Pulmonary artery endothelial cell (primary cell): ENCODE measurements at regions not wholly inside any gene's neighbourhood (a gene's known extent, or its start where the extent isn't known, plus 50 kb on each side); places are given as distances from the start of the nearest gene placed in this dataset.

Source experiments
- DNase-seq: peaks from one replicate; pipeline ENCODE4 v3.0.0-alpha.2; 2011; ENCODE audit warnings: low read depth, low spot score

DNA sequence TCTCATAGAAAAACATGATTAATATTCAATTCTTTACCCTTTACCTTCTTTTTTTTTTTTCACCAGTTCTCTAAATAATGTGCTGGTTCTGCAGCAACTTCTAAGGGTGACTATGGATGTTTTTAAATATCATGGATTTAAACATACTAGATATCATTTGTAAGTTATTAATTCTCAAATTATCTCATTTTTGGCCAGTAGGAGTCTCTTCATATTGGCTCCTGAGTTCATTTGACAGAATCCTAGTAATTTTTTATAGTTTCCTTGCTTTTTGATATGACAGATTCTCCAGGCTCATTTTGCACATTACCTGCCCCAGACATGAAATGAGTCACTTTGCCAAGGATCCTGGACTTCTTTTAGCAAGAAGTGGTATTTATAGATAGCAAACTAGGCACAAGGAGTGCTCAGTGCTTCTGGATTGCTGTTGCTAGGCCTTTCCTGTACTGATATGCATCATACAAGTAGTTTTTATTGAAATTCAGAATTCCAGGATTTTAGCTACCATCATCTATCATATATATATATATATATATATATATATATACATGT lies 201.3 kb upstream of the IL12B start:
- DNase-seq = no peak

DNA sequence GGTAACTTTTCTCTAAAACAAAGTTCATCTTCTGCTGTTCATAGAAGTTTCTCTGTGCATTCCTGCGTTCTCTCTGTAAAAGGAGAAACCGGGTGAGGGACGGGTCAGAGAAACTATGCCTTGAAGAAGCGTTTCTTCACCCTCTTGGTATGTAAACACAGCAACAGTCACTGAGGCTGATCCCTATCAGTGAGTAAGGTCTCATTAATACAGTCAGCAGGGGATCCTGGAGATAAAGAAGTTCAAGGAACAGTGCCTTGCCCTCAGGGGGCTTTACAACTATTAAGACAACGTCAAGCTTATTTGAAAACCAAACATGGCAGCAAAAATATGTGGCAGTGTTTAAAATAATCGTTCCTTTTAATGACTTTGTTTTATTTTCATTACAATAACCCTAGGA lies 202.9 kb upstream of the IL12B start:
- DNase-seq = no peak

DNA sequence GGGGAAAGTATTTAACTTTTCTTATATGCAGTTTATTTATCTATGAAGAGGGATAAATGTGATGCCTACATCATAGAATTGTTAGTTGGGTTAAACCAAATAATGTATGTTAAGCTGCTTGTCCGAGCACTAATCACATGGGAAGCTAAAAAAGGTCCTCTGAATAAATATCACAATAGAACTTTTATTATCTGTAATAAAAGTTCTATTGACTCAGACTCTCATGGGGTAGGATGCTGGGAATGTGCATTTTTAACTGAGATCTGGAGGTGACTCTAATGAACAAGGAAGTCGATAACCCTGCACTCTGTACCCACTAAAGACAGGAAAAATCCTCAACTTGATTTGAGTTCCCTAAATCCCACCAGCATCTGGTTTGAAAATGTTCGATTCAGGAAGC lies 205.9 kb upstream of the IL12B start:
- no peak for DNase-seq

DNA sequence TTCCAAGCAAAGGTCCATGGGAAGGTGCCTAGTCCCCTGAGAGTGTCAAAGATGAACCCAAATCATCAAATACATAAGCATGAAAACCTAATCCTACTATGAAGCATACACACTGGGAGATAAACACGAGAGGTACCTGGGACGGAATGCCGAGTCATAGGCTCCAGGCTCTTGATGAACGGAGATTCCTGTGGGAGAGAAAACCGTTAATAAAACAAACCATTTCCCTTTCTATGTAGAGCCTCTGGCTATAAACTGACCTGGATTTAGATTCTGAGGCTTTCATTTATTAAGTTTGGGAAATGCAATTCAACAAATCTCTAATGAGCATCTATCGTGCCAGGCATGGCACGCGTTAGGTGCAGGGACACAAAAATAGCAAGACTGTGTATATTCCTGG lies 206.4 kb upstream of the IL12B start:
- no peak for DNase-seq

DNA sequence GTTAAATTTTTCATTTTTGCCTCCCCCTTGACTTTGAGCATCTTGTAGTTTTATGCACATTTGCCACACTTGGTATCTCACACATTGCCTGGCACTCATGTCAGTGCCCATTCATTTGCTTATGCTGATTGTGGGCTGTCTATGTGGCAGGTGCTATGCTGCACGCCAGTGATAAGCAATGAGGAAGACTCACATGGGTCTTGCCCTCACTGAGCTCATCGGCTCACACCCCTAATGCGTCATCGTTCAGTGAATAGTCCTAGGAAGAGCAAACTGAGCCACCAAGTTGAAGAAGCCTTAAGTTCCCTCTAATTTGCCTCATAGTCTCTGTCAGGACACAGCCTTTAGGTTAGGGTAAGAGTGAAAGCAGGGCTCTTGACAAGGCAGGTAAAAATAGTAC lies 209.4 kb upstream of the IL12B start:
- DNase-seq = no peak

DNA sequence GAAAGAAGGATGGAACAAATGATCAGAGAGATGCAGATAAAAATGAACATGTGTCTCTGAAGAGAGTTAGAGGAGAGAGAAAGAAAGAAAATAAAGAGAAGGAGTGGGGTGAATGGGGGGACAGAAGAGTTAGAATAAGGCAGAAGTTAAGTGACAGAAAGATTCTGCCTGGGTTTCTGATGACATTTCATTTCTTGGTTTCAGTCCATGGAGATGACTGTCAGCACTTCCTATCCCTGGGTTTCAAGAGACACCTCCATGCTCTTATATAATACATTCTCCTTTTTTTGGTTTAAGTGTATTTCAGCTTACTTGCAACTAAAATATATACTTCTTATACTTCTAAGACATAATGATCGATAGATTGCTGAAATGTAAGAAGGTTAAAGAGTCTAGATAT lies 213.0 kb upstream of the IL12B start:
- no peak for DNase-seq

DNA sequence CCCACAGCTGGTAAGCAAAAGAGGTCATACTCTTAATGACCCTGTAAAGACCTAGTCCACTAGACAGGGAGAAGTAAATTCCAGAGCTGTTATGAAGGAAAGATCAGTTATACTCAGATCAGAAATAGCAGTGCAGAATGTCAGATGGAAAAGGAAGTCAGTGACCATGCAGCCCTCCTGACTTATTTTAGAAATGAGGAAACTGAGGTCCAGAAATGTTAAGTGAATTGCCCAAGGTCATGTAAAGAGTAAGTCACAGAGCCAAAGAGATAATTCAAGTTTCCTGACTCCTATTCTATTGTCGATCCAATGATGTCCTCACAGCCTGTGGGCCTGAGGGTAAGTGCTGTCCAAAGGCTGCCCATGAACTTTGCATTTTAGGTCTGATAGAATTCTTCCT lies 214.9 kb upstream of the IL12B start:
- DNase-seq = no peak

DNA sequence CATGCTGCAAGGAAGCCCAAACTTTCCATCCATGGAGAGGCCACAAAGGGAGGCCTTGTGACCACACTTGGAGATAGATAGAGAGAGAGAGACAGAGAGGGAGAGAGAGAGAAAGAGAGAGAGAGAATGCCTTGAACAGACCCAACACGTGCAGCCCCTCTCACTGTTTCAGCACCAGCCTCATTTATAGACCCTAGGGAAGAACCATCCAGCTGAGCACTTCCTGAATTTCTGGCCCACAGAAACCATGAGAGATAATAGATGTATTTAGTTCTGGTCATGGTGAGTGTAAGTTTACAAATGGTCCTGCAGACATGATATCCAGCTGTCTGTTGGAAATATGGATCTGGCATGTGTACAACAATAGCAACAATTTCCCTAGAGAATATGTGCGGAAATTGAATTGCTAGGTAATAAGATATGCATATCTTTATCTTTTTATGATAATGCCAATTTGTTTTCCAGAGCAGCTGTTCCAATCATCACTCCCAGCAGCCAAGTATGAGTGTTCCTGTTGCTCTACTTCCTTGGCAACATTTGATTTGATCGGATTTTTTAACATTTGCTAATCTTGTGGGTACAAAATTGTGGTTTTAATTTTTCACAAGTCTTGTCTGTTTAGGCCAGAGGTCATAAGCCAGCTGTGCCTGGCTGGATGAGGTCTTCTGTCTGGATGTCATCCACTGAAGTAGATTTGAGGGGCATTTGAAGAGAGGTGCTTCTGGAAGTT lies 217.3 kb upstream of the IL12B start:
- no peak for DNase-seq

DNA sequence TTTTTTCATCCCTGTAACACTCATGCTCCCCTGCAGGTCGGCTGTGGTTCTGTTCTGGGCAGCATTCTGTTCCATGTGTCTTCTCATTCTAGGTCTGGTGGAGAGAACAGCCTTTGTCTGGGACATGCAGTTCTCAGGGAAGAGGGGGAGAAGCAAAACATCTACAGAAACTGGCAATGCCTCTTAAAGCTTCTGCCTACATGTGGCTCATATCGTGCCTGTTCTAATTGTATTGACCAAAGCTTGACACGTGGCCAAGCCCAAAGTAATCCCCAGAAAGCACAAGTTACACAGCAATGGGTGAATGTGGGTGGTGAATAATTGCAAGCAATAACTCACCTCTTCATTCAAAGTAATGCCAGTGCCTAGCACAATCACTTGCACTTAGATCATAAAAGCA lies 218.2 kb upstream of the IL12B start:
- DNase-seq = no peak

DNA sequence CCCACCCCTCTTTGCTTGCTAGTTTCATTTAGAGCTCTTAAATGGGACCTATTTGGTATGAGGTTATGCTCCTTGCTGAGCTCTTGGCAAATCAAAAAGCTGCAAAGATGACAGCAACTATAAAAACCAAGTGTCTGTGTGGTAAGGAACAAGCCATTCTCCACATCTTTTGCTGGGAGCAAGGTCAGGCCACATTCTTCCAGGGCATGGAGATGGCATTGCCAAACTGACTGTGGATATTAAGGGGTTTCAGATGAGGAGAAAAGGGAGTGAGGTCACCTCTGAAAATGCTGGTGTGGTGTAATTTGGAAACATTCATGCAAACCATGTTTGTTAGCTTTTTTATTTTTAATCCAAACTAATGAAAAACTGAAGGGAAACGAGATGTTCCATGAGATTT lies 218.8 kb upstream of the IL12B start:
- no peak for DNase-seq

DNA sequence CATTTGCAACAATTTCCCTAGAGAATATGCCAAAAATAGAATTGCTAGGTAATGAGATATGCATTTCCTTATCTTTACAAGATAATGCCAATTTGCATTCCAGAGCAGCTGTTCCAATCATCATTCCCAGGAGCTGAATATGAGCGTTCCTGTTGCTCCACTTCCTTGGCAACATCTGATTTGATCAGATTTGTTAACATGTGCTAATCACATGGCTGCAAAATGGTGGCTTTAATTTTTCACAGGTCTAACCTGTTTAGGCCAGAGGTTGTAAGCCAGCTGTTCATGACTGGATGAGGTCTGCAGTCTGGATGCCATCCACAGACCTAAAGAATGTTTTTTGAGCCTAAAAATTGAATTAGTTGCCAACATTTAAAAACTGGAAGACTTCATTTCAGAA lies 220.7 kb upstream of the IL12B start:
- no peak for DNase-seq

DNA sequence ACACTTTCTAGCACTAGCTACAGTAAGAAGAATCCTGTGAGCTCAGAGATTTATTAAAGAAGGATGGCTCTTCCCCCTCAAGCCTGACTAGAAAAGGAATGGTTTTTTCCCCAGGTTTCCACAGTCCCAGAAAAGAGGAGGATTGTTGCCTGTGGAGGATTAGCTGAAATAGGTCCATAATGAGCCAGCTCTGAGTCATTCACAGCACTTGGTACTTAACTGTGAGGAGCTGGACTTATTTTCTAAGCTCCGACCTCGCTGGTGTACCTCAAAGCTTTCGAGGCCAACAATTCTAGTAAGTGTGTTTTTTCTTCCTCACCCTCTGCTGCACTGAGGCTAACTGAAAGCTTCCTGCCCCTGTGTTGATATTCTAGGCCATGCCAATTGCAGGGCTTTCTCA lies 222.5 kb upstream of the IL12B start:
- DNase-seq = no peak

DNA sequence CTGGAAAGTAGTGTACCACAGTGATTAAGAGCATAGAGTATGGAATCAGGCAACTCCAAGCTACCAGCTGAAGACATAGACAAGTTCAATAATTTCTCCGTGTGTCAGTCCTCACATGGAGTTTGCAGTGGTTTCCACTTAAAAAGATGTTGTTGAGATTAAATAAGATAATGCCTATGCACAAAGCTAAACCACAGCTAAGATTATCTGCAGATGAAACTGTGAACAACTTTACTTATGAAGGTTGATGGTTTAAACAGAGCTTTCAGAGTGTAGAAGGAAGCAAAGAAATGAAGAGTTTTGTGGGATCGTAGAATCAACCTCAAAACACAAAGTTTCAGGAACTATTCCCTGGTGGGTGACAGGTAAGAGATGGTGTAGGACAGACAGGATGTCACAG lies 223.5 kb upstream of the IL12B start:
- no peak for DNase-seq

DNA sequence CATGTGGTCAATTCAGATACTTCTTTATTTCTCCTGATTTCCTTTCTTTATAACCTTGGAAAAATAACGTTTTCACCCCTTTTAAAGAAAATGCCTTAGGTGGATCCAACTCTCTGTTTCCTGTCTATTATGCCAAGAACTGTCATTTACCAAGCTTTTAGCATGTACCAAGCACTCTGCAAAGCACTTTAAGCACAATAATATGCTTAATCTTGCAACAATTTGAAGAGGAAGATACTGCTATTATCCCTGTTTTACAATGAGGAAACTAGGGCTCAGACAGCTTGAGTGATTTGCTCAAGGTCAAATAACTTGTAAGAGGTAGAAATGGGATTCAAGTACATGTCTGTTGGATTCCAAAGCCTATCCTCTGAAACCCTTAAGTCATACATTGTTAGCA lies 224.8 kb upstream of the IL12B start:
- DNase-seq = no peak

DNA sequence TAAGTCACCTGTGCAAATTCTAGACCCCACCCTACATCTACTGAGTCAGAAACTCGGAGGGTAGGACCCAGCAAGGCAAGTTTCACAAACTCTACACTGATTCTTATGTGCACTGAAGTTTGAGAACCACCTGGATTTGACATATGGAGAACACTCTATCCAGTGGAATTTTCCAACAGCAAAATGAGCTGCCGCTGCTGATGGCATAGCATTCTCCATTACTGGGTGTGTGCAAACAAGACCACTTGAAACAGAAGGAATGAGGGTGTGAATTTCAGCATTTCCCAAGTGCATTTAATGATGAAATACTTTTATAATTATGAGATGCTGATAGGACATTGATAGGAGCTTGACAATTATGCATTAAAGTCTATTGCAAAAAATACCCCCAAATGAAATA lies 229.1 kb upstream of the IL12B start:
- no peak for DNase-seq

DNA sequence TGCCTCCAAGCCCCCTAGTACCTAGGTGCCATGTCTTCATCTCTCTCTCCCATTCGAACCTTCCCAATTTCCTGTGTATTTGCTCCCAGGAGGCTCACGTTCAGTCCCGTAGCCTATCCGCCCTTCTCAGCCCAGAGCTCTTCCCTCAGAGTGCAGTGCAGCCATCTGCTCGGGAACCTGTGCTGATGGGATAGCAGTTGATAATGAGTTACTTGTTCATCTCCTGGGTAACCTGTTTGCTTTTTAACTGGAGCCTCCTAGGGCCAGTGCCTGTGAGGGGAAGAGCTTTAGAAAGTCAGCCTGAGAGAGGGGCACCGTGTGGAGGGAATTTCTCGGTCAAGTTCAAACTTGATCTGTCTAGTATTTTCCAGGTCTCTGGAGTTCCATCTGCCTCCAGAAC lies 229.8 kb upstream of the IL12B start:
- no peak for DNase-seq

DNA sequence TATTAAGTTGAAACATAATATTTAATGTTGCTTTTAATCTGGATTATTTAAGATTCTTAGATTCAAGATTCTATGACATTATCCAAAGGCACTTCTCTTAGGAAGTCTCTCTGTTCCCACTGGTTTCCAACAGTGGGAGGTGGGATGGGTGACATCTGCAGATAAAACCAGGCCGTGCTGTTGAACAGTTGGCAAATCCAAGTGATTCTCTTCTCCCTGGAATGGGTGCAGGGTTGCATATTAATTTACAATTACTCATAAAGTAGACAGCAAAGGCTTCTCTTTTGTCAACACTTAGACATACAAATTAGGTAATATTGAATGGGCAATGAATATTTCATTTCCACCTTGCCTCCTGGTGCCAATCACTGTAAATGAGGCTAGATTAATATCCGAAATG lies 233.7 kb upstream of the IL12B start:
- DNase-seq = no peak

DNA sequence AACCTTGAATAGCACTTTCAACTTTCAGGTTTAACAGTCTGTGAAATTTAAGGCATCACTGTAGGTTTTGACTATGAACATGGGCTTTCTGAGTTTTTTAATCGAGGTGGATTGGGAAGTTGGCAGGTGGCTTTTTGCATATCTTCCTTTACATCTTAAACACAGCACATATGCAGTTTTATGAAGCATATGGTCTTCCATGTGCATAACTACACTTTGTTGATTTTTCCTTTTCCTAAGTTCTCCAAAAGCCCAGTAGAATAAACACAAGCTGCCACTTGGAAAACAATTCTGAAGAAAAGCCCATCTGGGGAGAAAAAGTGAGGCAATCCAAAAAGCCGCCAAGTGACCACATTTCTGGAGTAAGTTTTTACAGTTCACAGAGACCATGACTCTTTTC lies 236.5 kb upstream of the IL12B start:
- DNase-seq = no peak

DNA sequence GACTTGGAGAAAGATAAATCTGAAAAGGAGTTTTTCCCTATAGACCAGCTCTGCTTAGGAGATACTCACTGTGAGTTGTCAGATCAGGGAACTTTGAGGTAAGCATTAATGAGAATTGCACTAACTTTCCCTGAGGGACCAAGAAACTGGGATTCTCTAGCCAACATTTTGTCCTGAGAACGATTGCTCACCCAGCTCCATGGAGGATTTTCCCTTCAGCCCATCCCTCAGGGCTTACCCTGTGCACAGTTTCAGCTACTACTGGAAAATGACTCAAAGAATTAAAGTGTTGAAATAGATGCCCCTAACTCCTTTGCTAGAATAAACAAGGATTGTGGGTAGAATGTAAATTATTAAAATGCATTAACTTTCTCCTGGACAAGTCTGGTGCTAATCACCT lies 237.2 kb upstream of the IL12B start:
- no peak for DNase-seq

DNA sequence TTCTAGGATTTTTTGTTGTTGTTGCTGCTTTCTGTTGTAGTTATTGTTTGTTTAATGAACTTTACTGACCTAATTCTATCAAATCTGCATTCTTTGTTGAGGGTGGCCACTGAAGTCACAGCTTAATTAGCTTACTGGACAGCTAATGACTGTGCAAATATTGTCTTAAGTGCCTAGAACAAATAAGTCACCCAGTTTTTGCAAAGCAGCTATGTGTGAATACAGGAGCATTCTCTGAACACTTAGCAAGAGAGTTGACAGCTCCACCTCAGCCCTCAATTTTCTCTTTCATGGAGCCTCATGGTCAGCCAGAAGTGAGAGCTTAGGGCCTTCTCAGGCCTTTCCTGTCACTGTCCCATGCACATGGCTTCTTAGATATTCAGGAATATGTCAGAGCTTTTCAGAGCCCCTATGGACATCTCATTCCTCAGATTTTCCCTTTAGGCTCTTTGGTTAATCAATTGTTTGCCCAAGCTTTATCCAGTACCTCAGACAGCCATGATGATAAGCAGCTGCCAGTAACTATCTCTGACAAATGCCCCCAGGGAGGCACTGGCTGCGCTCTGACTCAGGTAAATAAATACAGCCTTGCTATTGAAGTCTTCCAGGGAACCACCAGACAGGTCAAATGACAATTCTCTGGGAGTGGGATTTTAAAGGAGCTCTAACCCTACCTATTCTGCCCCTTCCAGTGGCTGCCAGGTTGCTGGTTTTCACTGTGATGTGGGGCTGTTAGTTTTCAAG lies 241.4 kb upstream of the IL12B start:
- no peak for DNase-seq

DNA sequence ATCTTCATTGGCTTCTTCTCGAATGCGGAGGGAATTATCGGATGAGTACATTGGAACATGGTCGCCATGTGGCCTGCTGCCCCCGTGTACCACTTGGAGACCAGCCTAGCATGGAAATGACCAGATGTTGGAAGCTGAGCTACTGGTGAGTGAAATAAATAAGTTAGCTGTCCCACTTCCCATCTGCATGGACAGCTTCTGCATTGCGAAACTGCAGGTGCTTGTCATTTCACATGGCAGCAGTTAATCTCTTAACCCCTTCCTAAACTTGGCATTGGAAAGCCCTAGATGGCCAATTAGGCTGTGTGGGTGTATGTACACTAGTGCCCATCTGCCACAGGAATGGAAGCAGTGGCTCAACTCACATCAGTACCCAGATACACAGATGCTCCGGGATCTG lies 246.6 kb upstream of the IL12B start:
- DNase-seq = no peak

DNA sequence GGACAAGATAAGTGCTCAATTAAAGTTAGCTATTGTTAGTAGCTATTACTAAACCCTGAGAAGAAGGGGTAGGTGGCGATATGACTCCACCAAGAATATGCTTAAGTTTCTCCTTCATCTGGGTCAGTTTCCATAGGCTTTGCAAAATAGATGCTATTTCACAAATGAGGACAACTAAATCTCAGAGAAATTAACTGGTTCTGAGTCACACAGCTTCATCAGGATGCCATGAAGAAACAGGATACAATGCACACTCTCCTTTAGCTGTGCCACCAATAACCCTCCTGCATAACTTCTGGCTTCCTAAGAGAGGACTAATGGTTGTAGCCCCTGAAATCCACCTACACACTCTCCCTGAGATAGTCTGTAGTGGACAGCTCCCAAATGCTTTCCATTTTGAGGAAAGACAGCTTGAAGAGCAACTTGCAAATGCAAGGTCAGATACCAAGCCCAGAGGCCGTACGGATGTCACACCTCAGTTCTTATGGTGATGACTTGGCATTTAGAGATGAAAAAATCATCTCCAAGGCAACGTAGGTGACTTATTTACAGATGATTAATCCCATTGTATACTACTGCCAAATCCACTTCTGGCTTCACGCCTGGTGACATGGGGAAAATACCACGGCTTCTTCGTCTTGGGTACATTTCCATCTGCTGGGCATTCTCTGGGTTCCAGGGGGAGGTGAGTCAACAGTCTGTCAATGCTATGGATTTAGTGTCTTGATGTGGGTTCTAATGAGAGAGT lies 251.4 kb upstream of the IL12B start:
- no peak for DNase-seq
